Activated naive CD4-positive, alpha-beta T cell (primary cell): ENCODE measurements at regions not wholly inside any gene's neighbourhood (a gene's known extent, or its start where the extent isn't known, plus 50 kb on each side); places are given as distances from the start of the nearest gene placed in this dataset.
"Not testable (repeated sequence)": the region's sequence is repeated elsewhere in the genome, so short reads cannot be mapped to it uniquely, and the experiment has no call there.

Source experiments
- DNase-seq, 4 experiments: peaks; one replicate each; lab custom pipeline; 2025; lab: John Stamatoyannopoulos, UW

GRCh38 chr5:72651109-72651508 lies 143.9 kb upstream of the ZNF366 start:
- DNase-seq, result no peak

- DNase-seq, result no peak
Observed at GRCh38 chr5:72649449-72649848, 142.2 kb upstream of the ZNF366 start.

DNA sequence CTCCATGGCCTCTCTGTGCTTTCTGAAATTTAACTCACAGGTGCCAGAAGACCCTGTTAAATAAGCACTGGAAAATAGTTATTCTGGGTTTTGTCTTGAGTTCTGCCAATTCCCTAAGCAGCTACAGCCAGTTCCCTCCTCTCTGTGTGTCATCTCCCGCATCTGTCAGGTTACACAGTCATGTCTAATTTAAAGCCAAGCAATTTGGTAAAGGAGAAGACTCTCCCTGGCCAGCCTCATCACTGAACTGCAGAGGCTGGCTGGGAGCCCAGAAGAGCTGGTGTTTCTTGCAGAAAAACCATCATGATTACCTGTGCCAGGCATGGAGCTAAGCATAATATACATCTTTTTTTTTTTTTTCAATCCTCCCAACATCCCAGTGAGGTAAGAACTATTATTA lies 141.3 kb upstream of the ZNF366 start:
- no peak for DNase-seq

DNA sequence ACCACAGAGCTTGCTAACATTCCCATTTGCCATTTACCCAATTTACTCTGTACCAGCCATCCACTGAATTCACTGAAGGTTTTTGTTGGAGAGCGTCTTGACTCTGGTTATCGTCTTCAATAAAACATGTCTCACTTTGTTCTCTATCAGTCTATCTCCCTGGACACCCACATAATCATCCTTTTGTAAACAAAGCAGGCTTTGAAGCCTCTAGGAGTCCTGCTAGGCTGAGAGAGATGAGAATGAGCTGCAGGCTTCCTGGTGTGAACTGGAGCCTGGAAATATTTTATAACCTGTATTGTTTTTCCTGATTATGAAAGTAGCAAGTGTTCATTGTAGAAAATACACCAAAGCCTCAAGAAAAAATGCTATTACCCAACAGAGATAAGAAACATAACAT lies 140.6 kb upstream of the ZNF366 start:
- DNase-seq, result no peak

DNA sequence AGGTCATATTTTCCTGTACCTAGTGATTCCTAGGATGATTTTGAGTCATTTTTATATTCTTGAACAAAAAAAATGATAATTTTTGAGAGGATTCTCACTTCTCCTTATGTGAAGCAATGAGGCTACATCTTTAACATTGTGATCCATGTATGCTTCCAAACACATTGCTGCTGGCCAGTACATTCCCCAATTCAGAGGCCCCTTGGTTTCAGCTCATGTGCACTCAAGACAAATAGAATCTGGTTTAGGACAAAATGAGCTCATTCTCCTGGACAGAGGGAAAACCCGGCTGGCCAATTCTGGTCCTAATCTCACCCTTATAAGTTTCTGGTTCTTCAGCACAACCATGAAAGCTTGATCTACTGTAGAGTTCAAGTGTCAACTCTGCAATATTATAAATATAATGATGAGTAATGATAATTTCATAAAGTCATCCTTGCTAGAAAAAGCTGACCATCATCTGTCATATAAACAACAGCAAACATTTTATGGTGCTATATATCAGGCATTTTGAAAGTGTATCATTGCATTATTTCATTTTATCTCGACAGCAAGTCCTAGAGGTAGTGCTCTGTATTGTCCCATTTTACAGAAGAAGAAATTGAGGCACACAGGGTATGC lies 139.1 kb upstream of the ZNF366 start:
- no peak for DNase-seq

DNA sequence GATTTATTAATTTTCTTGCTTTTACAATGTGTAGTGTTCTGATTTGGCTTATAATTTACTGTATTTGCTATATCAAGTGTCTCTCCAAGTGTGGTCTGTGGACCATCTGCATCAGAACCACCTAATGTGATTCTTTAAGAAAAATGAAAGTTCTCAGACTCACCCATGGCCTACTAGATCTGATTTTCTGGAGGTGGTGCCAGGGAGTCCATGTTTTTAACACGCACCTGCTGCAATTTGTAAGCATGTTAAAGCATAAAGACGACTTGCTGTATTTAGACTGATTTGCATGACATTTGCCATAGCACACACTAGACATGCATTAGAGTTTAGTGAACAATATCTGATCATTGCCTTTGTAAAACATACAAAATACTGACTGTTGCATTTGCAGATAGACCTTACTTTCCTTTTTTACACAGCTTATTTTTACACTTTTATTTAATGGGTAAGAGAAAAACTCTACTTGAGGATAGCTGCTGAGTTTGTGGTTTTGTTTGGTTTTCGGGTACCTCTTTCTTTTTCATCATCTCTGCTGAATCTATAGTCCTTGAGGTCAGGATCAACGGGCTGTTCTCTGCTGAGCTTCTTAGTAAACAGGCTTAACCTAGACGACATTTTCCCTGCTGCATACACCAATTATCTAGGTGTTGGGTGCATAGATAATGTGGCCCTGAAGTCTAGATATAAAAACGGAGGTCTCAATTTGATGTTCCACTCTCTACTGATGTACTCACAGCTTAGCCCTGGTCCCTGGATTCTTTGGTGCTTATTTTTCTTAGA lies 138.0 kb upstream of the ZNF366 start:
- DNase-seq, result no peak

GRCh38 chr5:72644296-72644695 lies 137.1 kb upstream of the ZNF366 start:
- DNase-seq, result no peak

GRCh38 chr5:72641164-72641563 lies 134.0 kb upstream of the ZNF366 start:
- no peak for DNase-seq

- DNase-seq, result no peak
Observed at GRCh38 chr5:72637058-72637457, 129.8 kb upstream of the ZNF366 start.

DNA sequence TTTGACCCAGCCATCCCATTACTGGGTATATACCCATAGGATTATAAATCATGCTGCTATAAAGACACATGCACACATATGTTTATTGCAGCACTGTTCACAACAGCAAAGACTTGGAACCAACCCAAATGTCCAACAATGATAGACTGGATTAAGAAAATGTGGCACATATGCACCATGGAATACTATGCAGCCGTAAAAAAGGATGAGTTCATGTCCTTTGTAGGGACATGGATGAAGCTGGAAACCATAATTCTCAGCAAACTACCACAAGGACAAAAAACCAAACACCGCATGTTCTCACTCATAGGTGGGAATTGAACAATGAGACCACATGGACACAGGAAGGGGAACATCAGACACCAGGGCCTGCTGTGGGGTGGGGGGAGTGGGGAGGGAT lies 129.4 kb upstream of the ZNF366 start:
- DNase-seq, result not testable (repeated sequence)

DNA sequence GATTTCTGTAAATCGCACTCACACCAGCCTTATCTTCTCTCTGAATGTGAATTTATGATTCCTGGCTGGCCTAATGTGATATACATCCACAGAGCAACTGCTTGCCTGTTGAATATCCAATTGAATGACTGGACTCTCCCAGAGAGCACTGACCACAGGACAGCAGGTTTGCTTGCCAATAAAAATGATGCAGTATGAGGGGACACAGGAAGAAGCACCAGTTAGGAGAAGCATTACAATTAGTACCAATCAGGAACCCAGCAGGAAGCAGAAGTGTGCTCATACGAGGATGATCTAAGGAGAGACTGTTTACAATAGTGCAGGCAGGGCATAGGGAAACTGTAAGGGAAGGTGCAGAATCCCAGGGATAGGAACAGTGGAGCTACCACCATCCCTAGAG lies 127.2 kb upstream of the ZNF366 start:
- no peak for DNase-seq

GRCh38 chr5:72633649-72634048 lies 126.4 kb upstream of the ZNF366 start:
- DNase-seq, result no peak

DNA sequence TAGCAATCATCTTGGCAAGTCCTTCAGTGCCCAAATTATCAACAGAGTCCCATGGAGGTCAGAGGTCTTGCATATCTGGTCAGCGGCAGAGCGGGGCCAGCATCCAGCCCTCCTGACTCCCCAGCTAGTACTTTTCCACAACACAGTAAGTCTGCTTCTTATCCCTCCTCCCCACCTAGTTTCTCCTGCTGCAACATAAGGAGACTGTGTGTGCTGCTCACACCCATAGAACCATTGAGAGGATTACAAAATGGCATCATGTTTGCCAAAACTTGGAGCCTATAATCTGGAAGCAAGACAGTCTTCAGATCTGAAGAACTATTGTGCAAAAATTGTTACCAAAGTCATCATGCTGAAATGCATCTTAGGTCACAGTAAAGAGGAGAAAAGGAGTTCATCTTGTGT lies 125.8 kb upstream of the ZNF366 start:
- no peak for DNase-seq

GRCh38 chr5:72630721-72631120 lies 123.5 kb upstream of the ZNF366 start:
- DNase-seq, result no peak

DNA sequence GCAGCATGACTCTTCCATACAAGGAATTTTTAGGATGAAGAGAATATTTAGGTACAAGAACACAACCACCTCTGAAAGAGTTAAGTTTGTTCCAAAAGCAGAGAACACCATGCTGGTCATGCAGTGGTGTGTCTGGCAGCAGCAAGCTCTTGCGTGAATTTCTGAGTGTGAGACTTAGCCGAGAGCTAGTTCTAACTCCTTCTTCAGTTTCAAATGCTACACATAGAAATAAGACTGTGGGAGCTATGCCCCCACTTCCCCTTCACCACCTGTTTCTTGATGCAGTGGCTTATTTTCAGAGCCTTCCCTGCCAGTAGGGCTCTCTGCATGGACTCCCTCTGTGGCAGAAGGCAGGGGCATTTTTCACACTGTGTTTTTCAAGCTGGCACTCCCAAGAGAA lies 122.9 kb upstream of the ZNF366 start:
- no peak for DNase-seq

GRCh38 chr5:72628771-72629371 lies 121.7 kb upstream of the ZNF366 start:
- DNase-seq, result no peak

- no peak for DNase-seq
Observed at GRCh38 chr5:72625332-72625731, 118.1 kb upstream of the ZNF366 start.

GRCh38 chr5:72624641-72625236 lies 117.5 kb upstream of the ZNF366 start:
- no peak for DNase-seq

DNA sequence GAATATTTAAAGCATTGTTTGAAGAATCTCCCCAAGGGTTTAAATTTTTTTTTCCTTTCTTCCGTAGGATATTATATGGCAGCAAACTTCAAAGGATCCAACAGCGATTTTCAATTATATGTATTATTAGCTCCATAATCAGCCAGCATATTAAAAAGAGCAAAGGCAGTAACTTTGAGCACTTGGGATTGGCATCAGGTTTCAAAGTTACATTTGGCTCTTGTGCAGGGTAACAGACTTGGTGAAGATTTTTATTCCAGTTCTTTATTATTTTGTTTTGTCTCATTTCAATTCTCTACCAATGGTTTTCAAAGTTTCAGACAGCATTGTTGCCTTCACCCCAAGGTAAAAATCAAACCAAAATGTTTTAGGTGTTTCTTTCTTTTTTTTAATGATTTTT lies 116.7 kb upstream of the ZNF366 start:
- no peak for DNase-seq

DNA sequence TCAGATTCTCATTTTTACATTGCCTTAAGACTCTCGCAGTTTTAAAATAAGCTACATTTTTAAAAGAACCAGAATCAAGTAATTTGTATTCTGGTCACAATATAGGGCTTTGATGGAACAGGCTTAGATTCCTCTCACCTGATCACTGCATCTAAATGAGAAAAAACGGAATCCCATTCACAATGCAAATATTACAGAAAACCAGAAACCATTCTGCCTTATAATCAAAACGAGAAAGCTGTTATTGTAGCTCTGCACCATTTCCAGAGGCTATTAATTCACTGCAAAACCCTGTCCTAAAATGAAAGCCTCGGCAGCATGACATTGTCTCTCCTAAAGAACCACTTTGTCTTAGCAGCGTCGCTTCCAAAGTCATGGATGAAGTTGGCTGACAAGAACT lies 116.1 kb upstream of the ZNF366 start:
- DNase-seq, result no peak

GRCh38 chr5:72622170-72622760 lies 115.1 kb upstream of the ZNF366 start:
- no peak for DNase-seq

- no peak for DNase-seq
Observed at GRCh38 chr5:72621576-72621975, 114.4 kb upstream of the ZNF366 start.

DNA sequence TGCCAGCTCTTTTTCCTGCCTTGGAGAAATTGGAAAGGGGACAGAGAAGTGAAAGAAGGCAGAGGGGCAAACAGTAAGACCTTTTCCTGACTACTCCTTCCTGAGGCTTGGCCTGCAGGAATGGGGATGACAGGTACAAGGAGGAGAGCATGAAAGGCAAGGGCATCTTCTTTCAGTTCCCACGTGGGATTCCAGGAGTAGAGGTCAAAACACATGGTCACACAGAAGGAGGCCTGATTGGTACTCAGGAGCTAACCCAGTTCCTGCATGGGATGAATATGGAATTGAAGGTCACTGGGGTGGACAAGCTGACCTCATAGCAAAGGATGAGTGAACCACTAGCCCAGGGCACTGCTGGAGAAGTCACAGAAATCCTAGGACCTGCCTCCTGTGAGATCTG lies 112.5 kb upstream of the ZNF366 start:
- DNase-seq, result no peak
